ENCODE measurements at regions not wholly inside any gene's neighbourhood (a gene's known extent, or its start where the extent isn't known, plus 50 kb on each side); places are given as distances from the start of the nearest gene placed in this dataset.

DNA sequence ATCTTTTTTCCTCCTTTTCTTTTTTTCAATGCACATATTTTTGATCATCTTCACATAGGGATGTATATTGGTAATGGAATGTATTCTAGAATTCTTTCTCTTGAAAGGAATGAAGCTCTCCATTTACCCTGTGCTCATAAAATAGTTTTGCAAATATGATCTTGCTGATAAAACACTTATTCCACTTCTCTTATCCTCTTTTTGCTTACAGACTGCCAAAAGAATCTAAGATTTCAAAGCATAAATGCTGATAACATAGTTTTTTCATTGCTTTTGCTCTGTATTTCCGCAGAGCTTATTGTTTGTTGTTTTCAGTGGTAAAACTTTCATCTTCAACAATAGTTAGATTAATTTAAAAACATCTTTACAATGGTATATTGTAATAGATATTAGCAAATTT, 350.5 kb downstream of the PAX1 start:
- no peak for DNase-seq

DNA sequence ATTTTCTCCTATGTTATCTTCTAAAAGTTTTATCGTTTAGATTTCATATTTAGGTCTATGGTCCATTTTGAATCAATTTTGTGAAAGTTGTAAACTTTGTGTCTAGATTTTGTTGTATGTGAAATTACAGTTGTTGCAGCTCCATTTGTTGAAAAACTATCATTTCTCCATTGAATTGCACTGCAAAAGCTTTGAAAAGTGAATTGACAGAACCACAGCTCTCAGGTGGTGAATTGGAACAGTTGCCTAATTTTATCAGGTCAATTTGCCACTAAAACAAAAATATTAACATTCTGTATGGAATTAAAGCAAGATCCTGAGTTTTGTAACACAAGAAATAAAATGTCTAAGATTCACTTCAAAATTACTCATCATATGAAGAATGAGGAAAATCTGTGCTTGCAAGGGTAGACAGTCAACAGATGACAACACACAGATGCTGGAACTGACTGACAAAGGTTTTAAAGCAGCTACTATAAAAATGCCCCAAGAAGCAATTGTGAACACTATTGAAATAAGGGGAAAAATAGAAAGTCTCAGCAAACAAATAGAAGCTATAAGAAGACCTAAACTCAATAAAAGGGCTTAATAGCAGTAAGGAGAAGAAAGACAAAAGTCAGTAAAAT, 346.7 kb downstream of the PAX1 start:
- no peak for DNase-seq

DNA sequence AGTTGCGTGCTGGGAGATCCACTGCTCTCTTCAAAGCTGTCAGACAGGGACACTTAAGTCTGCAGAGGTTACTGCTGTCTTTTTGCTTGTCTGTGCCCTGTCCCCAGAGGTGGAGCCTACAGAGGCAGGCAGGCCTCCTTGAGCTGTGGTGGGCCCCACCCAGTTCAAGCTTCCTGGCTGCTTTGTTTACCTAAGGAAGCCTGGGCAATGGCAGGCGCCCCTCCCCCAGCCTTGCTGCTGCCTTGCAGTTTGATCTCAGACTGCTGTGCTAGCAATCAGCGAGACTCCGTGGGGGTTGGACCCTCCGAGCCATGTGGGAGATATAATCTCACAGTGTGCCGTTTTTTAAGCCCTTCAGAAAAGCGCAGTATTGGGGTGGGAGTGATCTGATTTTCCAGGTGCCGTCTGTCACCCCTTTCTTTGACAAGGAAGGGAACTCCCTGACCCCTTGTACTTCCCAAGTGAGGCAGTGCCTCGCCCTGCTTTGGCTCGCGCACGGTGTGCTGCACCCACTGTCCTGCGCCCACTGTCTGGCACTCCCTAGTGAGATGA, 340.6 kb downstream of the PAX1 start:
- peak; percentile 20 for DNase-seq

DNA sequence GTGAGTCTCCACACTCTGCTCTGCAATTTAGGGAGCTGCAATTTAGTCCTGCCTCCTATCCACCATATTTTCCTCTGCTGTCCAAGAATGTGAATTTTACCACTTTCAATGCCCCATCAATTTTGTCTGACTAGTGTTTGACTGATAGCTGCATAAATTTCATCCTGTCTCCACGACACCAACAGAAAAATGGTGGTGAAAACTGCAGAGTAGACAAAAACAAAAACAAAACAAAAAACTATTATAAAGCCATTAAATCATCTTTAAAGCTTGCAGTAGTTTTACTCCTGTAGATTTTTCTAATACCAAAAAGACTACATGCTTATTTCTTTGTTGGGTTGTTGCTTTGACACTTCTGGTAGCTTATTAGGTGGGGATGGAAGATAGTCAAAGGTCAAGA, 322.0 kb downstream of the PAX1 start:
- DNase-seq = no peak

DNA sequence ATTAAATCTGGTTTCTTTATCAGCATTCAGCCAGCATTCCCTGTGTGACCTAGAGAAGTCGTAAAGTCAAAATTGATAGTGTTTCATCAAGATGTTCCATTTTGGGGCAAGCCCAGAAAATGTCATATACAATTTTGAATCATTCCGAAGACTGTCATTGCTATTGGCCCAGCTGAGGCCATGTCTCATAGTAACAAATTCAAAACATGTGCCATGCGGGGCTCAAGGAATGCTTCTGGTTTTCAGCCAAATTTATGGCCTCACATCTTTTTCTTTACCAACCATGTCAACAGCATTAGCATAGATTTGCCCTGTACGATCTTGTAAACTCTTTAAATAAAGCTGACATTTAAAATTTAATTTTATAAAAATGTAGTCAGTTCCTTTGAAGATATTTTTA, 314.7 kb downstream of the PAX1 start:
- DNase-seq = no peak

DNA sequence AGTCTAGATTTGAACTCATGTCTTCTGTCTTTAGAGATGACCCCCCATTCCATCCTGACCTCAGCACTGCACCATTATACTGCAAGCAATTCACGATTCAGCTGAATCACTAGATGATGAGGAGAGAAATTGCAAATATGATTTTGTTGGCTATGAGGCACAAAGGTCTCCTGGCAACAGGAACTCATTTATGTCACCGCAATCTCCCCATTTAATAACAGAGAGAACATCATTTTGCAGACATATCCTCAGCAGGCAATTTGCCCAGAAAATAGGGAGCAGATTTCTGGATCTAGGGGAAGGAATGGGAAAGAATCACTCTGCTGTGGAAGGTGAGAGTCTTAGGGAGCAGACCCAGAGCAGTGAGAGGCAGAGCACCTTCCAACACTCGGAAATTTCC, 303.0 kb downstream of the PAX1 start:
- DNase-seq = no peak

DNA sequence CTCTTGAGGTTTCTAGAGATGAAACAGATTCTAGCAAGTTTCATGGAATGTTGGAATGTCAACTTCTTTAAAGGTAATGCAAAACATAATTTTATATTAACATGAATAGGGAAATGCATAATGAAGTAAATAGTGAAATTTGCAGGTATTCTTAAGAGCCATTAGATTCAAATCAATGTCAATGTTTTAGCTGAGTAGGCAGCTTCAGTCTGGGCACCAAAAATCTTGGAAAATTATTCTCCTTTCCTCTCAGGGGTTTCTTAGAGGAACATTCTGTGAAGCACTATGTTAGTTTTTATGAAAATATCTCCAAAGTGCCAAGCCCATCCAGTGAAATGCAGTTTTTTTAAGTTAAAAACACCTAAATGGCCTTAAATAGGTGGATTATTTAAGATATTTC, 300.8 kb downstream of the PAX1 start:
- no peak for DNase-seq

DNA sequence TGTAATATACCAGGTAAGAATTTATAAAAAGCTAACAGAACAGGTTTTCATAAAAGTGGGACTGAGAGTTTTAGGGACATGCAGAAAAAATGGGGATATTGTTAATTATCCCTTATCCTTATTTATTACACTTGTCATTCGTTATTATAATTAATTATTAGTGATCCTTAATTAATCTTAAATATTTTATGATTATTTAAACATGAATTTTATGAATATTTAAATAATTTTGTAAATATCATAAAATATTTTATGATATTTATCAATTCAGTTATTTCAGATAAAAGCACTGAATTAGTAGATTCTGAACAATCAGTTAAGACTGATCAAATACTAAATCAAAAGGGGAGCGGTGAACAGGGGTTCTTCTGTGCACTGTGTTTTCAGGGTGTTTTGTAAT, 300.1 kb downstream of the PAX1 start:
- no peak for DNase-seq

DNA sequence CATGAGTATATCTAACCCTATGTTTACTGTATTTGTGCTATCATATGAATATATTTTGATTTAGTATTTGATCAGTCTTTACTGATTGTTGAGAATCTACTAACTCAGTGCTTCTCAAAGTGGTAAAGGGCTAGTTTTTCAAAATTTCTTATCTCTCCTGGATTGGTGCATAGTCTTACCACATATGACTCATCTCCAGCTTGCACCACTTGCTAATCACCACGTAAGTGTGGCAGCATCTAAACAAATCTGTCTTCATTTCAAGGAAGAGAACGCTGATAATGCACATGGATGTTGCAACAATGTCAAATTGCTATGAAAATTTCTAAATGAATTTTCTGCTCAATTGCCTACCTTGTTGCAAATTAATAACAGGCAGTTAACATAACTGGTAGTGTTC, 299.5 kb downstream of the PAX1 start:
- DNase-seq = no peak

DNA sequence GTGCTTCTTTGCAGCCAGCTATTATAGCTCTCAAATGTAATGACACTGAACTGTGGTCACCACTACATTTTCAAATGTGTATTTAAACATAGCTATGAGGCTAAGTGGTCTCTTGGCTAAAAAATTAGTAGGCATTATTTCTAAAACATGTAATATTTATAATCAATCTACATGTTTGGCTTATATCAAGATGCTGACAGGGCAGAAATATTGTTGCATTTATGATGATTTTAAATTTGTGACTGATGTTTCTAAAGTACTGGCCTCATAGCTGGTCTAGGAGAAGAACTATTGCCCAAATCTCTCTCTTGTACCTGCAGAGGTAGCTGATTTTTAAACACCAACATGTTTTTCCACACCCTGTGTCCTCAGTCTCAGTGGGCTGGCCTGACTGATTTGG, 298.2 kb downstream of the PAX1 start:
- DNase-seq = no peak

DNA sequence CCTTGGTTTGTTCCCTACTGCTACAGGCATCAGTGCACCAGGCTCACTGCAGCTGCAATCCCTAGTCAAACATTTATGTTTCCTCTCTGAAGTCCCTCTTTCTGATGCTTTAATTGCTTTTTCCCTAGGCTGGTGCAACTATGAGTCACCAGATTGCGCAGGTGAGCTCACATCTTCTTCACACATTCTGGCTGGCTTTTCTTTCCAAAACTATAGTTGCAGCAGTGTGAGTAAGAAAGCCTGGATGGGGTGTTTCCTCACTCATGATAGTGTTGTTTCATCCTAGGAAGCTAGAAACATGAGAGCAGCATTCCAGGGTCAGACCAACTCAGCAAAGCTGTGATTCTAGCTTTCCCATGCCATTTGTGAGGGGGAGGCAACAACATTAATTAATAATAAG, 296.4 kb downstream of the PAX1 start:
- DNase-seq = no peak

DNA sequence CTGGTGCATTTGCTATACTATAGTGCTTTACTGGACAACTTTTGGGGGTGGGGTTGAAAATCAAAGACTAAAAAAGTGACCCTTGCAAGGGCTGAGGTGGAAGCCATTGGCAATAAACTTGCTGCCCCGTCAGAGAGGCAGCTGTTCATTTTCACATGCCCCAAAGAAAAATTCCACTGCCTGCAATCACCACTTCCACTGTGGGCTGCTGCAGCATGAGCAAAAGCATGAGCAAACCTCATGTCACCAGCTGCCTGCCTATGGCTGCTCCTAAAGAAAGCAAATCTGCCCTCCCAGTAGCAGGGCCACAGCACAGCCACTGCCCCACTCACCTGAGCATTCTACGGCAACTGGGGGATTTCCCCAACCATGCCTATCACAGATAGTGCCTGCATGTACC, 290.0 kb downstream of the PAX1 start:
- DNase-seq = no peak

DNA sequence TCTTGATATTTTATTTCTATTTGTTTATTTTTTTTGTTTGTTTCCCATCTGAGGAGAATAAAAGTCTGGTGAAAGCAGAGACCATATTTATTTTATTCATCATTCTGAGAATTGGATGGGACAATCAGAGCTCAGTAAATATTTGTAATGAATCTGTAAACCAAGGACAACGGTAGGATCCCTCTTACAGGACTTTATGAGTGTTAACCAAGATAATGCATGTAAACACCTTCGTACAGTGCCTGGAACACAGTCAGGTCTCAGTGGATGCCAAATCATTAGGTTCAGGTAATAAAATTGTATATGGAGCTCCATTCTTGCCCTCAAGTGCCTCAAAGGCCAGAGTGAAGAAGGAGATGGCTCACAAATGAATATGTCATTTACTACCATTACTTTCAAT, 288.7 kb downstream of the PAX1 start:
- no peak for DNase-seq

DNA sequence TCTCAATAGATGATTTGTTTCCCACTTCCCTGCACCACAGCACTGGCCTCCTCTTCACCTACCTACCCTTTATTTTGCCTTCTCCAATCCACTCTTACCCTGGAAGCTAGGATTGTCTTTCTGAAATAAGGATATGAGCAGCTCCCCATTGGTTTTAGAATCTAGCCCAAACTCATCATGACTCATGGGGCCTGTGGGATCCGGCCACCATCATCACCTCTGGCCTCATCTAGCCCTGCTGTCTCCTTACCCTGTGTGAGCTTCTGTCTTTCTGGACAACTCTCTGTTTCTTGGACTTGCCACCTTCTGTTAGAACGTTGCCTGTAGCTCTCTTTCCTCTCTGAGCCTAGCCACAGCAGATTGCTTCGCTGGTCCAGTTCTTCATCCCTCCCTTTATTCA, 277.1 kb downstream of the PAX1 start:
- no peak for DNase-seq

DNA sequence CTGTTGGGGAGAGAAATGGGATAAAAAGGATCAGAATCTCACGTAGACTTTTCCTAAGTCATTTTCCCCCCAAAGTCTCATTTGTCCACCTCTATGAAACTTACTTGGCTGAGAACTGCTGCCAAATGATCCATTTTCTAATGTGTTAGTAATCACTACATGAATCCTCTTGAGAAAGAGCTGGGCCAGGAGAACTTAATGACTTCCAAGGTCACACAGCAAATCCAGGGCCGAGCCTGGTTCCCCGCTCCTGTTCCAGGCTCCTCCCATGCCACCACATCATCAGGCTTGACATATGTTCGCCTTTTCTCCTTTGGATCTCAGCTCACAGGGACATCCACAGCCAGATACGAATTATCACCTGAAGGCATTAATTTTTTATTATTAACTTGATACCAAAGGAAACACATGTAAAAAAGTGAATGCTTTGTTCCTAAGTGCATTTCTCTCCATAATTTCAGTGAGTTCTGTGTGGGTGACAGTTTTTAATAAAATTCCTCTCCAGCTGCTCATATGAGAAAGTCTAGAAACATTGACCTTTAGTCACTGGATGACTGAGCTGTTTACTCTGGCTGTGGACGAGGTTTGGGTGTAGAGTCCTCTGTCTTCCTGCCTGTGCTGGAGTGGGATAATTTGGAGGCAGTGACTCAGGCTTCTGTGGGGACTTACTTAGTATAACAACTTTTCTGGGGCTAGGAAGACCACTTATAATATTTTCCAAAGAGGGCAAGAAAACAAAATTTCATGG, 276.3 kb downstream of the PAX1 start:
- DNase-seq = no peak

DNA sequence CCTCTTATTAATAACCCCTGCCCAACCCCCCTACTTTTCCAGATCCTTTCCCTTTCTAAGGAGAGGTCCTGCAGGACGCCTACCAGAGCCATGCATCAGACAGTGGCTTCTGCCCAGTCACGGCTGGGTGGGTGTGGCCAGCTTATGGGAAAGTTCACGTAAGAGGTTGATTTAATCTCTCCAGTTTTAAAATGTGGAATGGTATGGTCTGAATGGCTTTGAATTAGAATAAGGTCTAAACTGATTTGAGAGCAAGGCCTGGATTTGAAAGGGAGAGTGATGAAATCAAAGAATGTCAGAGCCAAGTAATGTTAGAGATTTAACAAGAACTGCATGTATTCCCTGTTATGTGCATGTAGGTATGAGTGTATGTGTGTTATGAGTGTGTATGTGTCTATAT, 275.7 kb downstream of the PAX1 start:
- no peak for DNase-seq

DNA sequence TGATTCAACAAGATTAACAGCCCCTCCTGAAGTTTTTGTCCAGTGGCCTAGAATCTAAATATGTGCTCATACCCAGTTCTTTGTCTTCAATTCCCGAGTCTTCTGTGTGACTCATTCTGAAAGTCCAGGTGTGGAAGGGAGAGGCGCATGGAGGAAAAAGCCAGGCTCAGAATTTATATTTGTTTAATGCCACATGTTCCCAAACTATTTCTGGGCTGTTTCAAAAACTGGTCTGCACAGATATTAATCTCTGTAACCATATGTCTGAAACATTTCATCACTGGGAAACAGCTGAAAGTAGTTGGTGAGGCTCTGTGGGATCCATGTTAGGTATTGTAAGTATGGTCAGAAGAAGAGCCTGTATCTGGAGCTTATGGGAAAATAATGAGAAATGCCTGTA, 266.0 kb downstream of the PAX1 start:
- no peak for DNase-seq

DNA sequence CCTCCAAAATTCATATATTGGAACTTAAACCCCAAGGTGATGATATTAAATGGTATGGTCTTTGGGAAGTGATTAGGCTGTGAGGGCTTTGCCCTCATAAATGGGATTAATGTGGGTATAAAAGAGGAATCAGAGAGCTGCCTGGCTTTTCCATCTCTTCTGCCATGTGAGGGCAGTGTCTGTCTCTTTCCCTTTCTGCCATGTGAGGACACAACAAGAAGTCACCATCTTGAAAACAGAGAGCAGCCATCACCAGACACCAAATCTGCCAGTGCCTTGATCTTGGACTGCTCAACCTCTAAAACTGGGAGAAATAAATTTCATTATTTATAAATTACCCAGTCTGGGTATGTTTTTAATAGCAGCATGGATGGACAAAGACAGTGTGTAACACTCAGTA, 263.0 kb downstream of the PAX1 start:
- no peak for DNase-seq

DNA sequence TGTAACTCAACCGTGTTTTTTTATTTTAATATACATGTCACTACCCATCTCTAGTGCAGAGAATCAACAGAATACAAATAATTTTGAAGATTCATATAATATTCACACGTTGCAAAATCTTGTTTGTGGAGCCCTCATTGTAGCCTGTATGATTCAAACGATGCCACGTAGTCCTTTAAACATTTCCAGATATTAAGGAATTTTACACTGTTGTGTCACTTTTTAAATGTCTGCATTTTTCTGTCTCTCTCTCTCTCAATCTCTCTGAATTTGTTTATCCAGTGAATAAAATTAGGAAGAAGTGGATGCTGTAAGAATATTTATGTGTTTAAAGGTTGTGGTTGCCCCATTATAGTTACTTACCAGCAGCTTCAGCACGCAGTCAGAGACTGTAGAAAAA, 262.0 kb downstream of the PAX1 start:
- no peak for DNase-seq

DNA sequence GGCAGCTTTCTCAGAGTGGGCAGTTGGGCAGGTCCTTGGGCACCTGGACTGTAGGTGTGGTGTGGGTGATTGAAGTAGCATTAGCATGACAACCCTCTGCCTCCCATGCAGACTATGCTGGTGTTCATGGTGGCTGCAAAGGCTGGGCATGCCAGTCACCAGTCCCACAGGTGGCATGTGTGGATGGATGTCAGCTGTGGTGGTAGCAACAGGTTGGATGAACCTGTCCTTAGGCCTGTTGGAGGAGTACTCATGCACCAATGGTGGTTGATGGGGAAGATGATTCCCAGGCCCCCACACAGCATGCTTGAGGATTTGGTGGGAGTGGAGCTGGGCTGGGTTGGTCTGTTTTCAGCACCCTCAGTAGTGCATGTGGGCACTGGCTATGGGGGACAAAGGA, 251.1 kb downstream of the PAX1 start:
- DNase-seq = no peak

DNA sequence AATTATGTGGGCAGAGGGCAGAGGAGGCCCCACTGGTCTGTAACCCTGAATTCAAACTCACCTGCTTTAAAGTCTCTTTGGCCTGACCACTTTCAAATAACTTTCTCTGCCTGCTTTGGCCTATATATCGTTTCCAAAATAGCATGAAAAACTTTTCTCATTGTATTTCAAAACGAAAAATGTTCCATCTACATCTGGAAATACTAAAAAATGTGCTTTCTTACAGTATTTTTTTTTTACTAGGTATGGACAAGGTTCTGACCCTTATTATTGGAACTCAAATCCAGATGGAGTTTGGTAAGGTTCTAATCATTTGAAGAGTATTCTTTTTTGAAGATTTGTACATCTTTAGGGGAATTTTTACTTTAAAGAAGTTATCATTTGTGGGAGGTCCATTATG, 241.9 kb downstream of the PAX1 start:
- DNase-seq = no peak

DNA sequence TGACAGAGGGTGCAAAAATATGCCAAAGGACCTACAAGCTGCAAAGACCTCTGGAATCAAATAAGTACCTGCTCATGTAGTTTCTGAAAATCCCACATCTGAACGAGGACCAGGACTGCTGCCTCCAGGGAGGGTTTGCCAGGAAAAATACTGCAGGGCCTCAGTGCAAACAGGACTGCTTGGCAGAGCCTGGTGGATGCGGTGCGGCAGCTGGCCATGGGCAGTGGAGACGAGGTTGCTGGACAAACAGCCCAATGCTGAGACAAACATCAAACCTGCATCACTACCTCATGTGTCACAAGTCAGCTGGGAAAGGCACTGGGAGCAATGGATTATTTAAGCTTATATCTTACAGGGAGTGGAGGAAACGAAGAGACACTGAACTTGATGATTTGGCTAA, 238.8 kb downstream of the PAX1 start:
- DNase-seq = no peak

DNA sequence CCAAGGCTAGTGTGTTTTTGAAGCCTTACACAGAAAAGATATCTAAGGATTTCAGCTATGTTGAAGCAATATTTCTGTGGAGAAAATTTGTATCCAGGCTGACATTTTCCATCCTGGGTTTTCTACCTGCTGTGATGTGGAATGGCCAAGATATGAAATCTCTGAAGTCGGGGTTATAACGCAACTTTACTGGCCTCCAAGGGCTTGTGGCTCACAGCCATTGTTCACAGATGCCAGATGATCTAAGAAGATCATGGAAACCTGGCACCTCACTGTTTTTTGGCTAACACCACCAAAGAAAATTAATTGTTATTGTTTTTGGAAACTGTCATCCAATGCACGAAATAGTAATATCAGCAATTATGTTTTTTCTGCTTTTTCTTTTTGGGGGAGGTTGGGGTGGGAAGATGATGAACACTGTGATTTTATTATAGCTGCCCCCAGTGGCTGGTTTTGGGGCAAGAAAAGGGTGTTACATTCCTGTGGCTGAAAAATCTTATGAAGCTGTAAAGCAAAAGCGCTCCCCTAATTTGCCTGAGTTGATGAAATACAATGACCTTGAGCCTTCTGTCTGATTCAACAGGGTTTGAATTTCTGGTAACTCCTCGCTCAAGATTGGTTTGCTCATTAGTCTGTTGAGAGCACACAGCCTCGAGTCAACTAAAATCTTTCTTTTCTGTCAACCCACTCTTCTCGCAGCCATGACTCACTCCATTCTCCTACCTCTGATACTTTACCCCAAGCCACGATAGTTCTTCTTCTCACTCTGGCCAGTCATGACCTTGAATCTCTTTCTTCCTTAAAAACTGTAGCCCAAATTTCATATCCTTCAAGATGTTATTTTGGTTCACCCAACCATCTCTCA, 236.7 kb downstream of the PAX1 start:
- no peak for DNase-seq
